Activated CD8-positive, alpha-beta memory T cell treated with anti-CD3 and anti-CD28 coated beads, Interleukin-2, amount 10 ng/mL, durations not matched to agents 7 days and 5 days (primary cell): ENCODE measurements at regions not wholly inside any gene's neighbourhood (a gene's known extent, or its start where the extent isn't known, plus 50 kb on each side); places are given as distances from the start of the nearest gene placed in this dataset.

ENCODE experiments used
- ATAC-seq: fragments of 150-1000 bp; cut with Tn5 transposase; one replicate; pipeline ENCODE4 v1.10.0; 2021; ENCODE audit warnings: moderate library complexity
- CTCF ChIA-PET: fragments of 350-600 bp; sonication (Branson Sonifier 250); formaldehyde crosslinking; loops from one replicate; lab custom pipeline; 2021; ENCODE audit warnings: antibody characterized with exemption; lab: Charles Lee
- DNase-seq: peaks from one replicate; pipeline ENCODE4 v3.0.0-alpha.2; 2020
- H3K27ac Mint-ChIP-seq: one replicate; pipeline ENCODE4 v1.8.0; 2021; ENCODE audit warnings: mild to moderate bottlenecking, mixed read lengths
- H3K27me3 Mint-ChIP-seq: one replicate; pipeline ENCODE4 v1.8.0; 2021; ENCODE audit warnings: mixed read lengths
- H3K36me3 Mint-ChIP-seq: one replicate; pipeline ENCODE4 v1.8.0; 2021; ENCODE audit warnings: mild to moderate bottlenecking, mixed read lengths
- H3K4me1 Mint-ChIP-seq: one replicate; pipeline ENCODE4 v1.8.0; 2021; ENCODE audit warnings: mixed read lengths
- H3K4me3 Mint-ChIP-seq: one replicate; pipeline ENCODE4 v1.8.0; 2021; ENCODE audit warnings: mild to moderate bottlenecking, moderate library complexity, mixed read lengths
- H3K9me3 Mint-ChIP-seq: one replicate; pipeline ENCODE4 v1.8.0; 2022; ENCODE audit warnings: low read depth, mixed read lengths

- CTCF ChIA-PET = no interaction called here
- H3K27ac Mint-ChIP-seq = no peak overlapping the region
- no peak for ATAC-seq
These were observed 225.6 kb upstream of the PBX1 start for GRCh38 chr1:164333387-164333786.

DNA sequence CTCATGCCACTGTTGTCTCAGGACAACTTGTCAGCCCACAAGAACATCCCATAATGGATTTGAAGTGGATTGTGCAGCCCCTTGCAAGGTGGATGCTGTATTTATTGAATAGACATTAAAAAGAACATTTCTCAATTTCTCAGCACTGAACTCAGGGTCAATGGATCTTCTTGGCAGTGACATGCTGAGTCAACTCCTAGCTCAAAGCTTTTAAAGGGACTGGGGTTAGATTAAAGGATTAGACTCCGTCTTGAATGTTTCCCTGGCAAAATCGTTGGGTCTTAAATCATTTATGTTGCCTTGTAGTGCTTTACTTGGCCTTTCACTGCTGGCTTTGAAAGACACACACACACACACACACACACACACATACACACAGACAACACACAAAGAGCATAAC is 221.6 kb upstream of the PBX1 start:
- no peak for ATAC-seq
- DNase-seq = no peak
- no peaks in the 10 kb centered on the region for H3K36me3 Mint-ChIP-seq
- CTCF ChIA-PET = no interaction called here
- H3K4me3 Mint-ChIP-seq = no peak overlapping the region
- peaks cover 16% of the 10 kb centered on the region for H3K9me3 Mint-ChIP-seq
- no peaks in the 10 kb centered on the region for H3K4me1 Mint-ChIP-seq
- H3K27ac Mint-ChIP-seq = no peak overlapping the region
- H3K27me3 Mint-ChIP-seq = no peaks in the 10 kb centered on the region

More at GRCh38 chr1:164333387-164333786, 225.6 kb upstream of the PBX1 start:
- no peak for DNase-seq
- peaks cover 10% of the 10 kb centered on the region for H3K9me3 Mint-ChIP-seq
- H3K27me3 Mint-ChIP-seq = no peaks in the 10 kb centered on the region
- H3K4me1 Mint-ChIP-seq = no peaks in the 10 kb centered on the region
- no peaks in the 10 kb centered on the region for H3K36me3 Mint-ChIP-seq
- H3K4me3 Mint-ChIP-seq = no peak overlapping the region

GRCh38 chr1:164337885-164338284 is 221.1 kb upstream of the PBX1 start:
- Mint-ChIP-seq H3K27ac (no peak overlapping the region), H3K36me3 (no peaks in the 10 kb centered on the region), H3K27me3 (no peaks in the 10 kb centered on the region), H3K4me1 (no peaks in the 10 kb centered on the region), H3K4me3 (no peak overlapping the region), H3K9me3 (peaks cover 16% of the 10 kb centered on the region)
- ATAC-seq = no peak
- no peak for DNase-seq
- CTCF ChIA-PET = no interaction called here

GRCh38 chr1:164343189-164343588 is 215.8 kb upstream of the PBX1 start:
- no peaks in the 10 kb centered on the region for H3K4me1 Mint-ChIP-seq
- peaks cover 11% of the 10 kb centered on the region for H3K9me3 Mint-ChIP-seq
- no peak for DNase-seq
- ATAC-seq = no peak
- H3K36me3 Mint-ChIP-seq = no peaks in the 10 kb centered on the region
- no peak overlapping the region for H3K27ac Mint-ChIP-seq
- CTCF ChIA-PET = no interaction called here
- H3K27me3 Mint-ChIP-seq = no peaks in the 10 kb centered on the region
- H3K4me3 Mint-ChIP-seq = no peak overlapping the region

- Mint-ChIP-seq H3K36me3 (no peaks in the 10 kb centered on the region), H3K4me1 (no peaks in the 10 kb centered on the region), H3K4me3 (no peak overlapping the region), H3K27me3 (no peaks in the 10 kb centered on the region), H3K9me3 (peaks cover 14% of the 10 kb centered on the region), H3K27ac (no peak overlapping the region)
- ATAC-seq (no peak), DNase-seq (no peak)
- CTCF ChIA-PET = no interaction called here
These were observed 211.0 kb upstream of the PBX1 start for GRCh38 chr1:164347980-164348379.

DNA sequence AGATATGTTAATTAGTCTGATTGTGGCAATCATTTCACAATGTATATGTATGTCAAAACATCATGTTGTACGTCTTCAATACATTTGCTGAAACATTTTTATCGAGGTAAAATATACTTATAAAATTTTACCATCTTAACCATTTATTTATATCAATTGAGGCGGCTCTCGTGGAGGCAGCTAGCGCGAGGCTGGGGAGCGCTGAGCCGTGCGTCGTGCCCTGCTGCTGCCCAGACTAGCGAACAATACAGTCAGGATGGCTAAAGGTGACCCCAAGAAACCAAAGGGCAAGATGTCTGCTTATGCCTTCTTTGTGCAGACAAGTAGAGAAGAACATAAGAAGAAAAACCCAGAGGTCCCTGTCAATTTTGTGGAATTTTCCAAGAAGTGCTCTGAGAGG is 202.5 kb upstream of the PBX1 start:
- Mint-ChIP-seq H3K27ac (no peak overlapping the region), H3K4me3 (no peak overlapping the region), H3K27me3 (no peaks in the 10 kb centered on the region), H3K36me3 (no peaks in the 10 kb centered on the region), H3K4me1 (no peaks in the 10 kb centered on the region), H3K9me3 (peaks cover 12% of the 10 kb centered on the region)
- DNase-seq = no peak
- no peak for ATAC-seq
- CTCF ChIA-PET = no interaction called here

DNA sequence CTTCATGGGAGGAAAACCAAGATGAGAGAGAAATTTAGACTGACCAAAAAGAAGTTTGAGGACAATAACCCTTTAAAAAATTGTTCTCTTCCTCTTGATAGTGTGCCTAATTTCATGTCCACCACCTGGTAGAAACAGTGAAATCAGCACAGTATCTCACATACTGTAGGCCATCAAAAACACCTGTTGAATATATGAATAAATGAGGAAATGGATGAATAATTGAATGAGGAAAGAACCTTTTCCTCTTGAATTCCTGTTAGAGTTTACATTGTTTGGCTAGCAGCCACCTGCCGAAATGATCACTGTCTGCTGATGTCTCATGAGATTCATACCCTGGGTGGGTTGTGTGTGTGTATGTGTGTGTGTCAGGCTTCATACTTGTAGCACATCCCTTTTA is 198.7 kb upstream of the PBX1 start:
- CTCF ChIA-PET = no interaction called here
- no peaks in the 10 kb centered on the region for H3K36me3 Mint-ChIP-seq
- ATAC-seq = no peak
- no peaks in the 10 kb centered on the region for H3K27me3 Mint-ChIP-seq
- H3K9me3 Mint-ChIP-seq = peaks cover 10% of the 10 kb centered on the region
- H3K27ac Mint-ChIP-seq = no peak overlapping the region
- no peak for DNase-seq
- H3K4me3 Mint-ChIP-seq = no peak overlapping the region
- H3K4me1 Mint-ChIP-seq = no peaks in the 10 kb centered on the region

DNA sequence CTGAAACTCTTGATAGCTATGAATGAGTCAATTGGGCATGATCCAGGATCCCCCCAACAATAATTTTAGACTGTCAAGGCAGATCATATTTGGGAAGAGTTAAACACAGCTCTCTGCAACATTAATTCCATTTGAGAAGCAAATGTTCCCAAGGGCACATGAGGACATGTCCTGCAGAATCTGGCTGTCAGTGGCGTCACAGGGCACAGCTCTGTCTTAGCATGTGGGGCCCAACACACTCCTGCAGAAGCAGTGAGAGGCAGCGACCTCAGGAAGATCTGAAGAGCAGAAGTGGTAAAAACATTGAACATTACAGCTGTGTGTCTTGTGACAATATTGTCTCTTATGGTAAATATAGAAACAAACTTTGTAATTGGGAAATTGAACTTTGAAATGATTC is 197.1 kb upstream of the PBX1 start:
- no peaks in the 10 kb centered on the region for H3K4me1 Mint-ChIP-seq
- peaks cover 10% of the 10 kb centered on the region for H3K9me3 Mint-ChIP-seq
- ATAC-seq (no peak), DNase-seq (no peak)
- H3K27me3 Mint-ChIP-seq = no peaks in the 10 kb centered on the region
- no peak overlapping the region for H3K4me3 Mint-ChIP-seq
- CTCF ChIA-PET = no interaction called here
- H3K36me3 Mint-ChIP-seq = no peaks in the 10 kb centered on the region
- no peak overlapping the region for H3K27ac Mint-ChIP-seq

GRCh38 chr1:164363980-164364379 is 195.0 kb upstream of the PBX1 start:
- Mint-ChIP-seq H3K4me3 (no peak overlapping the region), H3K9me3 (peaks cover 11% of the 10 kb centered on the region), H3K27ac (no peak overlapping the region), H3K4me1 (no peaks in the 10 kb centered on the region), H3K27me3 (no peaks in the 10 kb centered on the region), H3K36me3 (no peaks in the 10 kb centered on the region)
- CTCF ChIA-PET = no interaction called here
- ATAC-seq = no peak
- DNase-seq = no peak

DNA sequence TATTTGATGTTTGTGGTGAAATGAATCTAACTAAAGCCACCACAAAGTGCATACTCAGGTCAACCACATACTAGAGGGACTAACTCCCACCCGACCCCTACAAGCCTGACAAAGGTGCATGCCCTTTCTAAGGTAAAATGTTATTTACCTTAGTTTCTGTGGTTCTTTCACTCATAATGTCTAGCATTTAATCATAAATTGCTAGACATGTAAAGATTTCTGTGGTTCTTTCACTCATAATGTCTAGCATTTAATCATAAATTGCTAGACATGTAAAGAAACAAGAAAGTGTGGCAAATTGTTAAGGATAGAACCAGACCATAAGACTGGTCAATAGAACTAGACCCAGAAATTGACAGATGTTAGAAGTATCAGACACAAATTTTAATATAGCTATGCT is 193.0 kb upstream of the PBX1 start:
- DNase-seq (no peak), ATAC-seq (no peak)
- no peaks in the 10 kb centered on the region for H3K4me1 Mint-ChIP-seq
- no peaks in the 10 kb centered on the region for H3K27me3 Mint-ChIP-seq
- no peak overlapping the region for H3K4me3 Mint-ChIP-seq
- peaks cover 6% of the 10 kb centered on the region for H3K9me3 Mint-ChIP-seq
- no peak overlapping the region for H3K27ac Mint-ChIP-seq
- H3K36me3 Mint-ChIP-seq = no peaks in the 10 kb centered on the region
- CTCF ChIA-PET = no interaction called here

GRCh38 chr1:164369698-164370365 is 189.2 kb upstream of the PBX1 start:
- Mint-ChIP-seq H3K4me1 (no peaks in the 10 kb centered on the region), H3K27ac (no peak overlapping the region), H3K9me3 (peaks cover 10% of the 10 kb centered on the region), H3K36me3 (no peaks in the 10 kb centered on the region), H3K27me3 (no peaks in the 10 kb centered on the region), H3K4me3 (no peak overlapping the region)
- CTCF ChIA-PET = no interaction called here
- ATAC-seq (no peak), DNase-seq (no peak)

DNA sequence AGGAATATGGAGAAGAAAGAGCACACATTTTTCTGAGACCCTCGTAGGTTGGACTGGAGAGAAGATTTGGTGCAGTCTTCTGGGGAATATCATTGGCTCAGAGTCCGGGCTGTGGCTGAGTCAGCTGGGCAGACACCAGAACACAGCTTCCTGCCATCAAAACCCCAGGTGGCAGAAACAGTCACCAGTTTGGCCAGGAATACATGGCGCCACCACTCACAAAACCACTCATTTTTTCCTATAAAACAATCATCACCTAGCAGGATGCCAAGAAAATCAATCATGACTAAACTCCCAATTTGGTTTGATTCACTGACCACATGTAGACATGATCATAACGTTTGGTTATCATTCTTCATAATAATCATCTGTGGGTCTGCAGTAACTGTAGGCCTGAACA is 178.1 kb upstream of the PBX1 start:
- no peak overlapping the region for H3K27ac Mint-ChIP-seq
- H3K27me3 Mint-ChIP-seq = no peaks in the 10 kb centered on the region
- no peak for DNase-seq
- CTCF ChIA-PET = no interaction called here
- no peak overlapping the region for H3K4me3 Mint-ChIP-seq
- H3K36me3 Mint-ChIP-seq = no peaks in the 10 kb centered on the region
- peaks cover 3% of the 10 kb centered on the region for H3K9me3 Mint-ChIP-seq
- ATAC-seq = no peak
- H3K4me1 Mint-ChIP-seq = no peaks in the 10 kb centered on the region

DNA sequence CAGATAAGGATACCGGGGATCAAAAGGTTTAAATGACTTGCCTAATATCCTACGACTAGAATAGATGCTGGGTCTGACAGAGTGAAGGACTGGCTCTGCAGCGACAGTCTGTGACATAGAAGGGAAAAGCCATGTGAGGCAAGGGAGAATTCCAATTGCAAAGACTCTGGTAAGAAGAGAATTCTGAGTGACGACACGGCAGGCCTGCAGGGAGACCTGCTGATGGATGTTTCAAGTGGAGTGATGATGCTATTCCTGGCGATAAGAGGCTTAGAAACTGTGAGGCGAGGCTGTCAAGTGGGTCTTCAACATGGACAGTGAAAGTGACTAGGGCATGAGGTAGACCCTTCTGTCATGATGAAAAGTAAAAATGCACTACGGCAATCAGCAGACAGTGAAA is 176.6 kb upstream of the PBX1 start:
- no peaks in the 10 kb centered on the region for H3K4me1 Mint-ChIP-seq
- no peak overlapping the region for H3K27ac Mint-ChIP-seq
- CTCF ChIA-PET = no interaction called here
- no peaks in the 10 kb centered on the region for H3K27me3 Mint-ChIP-seq
- H3K36me3 Mint-ChIP-seq = no peaks in the 10 kb centered on the region
- no peak for ATAC-seq
- peaks cover 5% of the 10 kb centered on the region for H3K9me3 Mint-ChIP-seq
- H3K4me3 Mint-ChIP-seq = no peak overlapping the region
- no peak for DNase-seq

GRCh38 chr1:164384262-164384661 is 174.7 kb upstream of the PBX1 start:
- H3K27ac Mint-ChIP-seq = no peak overlapping the region
- H3K9me3 Mint-ChIP-seq = peaks cover 7% of the 10 kb centered on the region
- no peak overlapping the region for H3K4me3 Mint-ChIP-seq
- no peaks in the 10 kb centered on the region for H3K27me3 Mint-ChIP-seq
- DNase-seq (no peak), ATAC-seq (no peak)
- H3K36me3 Mint-ChIP-seq = no peaks in the 10 kb centered on the region
- CTCF ChIA-PET = no interaction called here
- H3K4me1 Mint-ChIP-seq = no peaks in the 10 kb centered on the region
